ENCODE measurements at regions not wholly inside any gene's neighbourhood (a gene's known extent, or its start where the extent isn't known, plus 50 kb on each side); places are given as distances from the start of the nearest gene placed in this dataset.

GRCh38 chr10:35762311-35763030 lies 120.4 kb upstream of the FZD8 start:
- TF ChIP-seq CTCF (conservative IDR thresholded peaks at IDR 0.05; ENCODE audit: low read depth) = no peak
- ChIA-PET POLR2A (ENCODE audit: low non-redundant PET) (no interaction called here), CTCF (no interaction called here)
- no peak overlapping the region for H3K27ac ChIP-seq
- DNase-seq (ENCODE audit: low spot score) = no peak

- DNase-seq (ENCODE audit: low spot score) = no peak
- ChIA-PET CTCF (interaction anchor here (0.6 to 1.0 kb wide), 2 partner anchors 332 to 488 kb away, joined by 3 to 4 read pairs; no protein-coding TSS in a partner anchor), POLR2A (ENCODE audit: low non-redundant PET) (no interaction called here)
- no peak for TF ChIP-seq CTCF (conservative IDR thresholded peaks at IDR 0.05; ENCODE audit: low read depth)
- H3K27ac ChIP-seq = no peak overlapping the region
Observed at GRCh38 chr10:35758076-35758475, 116.0 kb upstream of the FZD8 start.

- ChIA-PET CTCF (interaction anchor here (0.5 kb wide), 1 partner anchor 27 kb away, joined by 4 read pairs; no protein-coding TSS in a partner anchor), POLR2A (ENCODE audit: low non-redundant PET) (no interaction called here)
- DNase-seq (ENCODE audit: low spot score) = no peak
- no peak overlapping the region for H3K27ac ChIP-seq
- TF ChIP-seq CTCF (conservative IDR thresholded peaks at IDR 0.05; ENCODE audit: low read depth) = no peak
Observed at GRCh38 chr10:35754519-35754918, 112.4 kb upstream of the FZD8 start.

GRCh38 chr10:35752469-35753461 lies 110.7 kb upstream of the FZD8 start:
- ChIA-PET CTCF (interaction anchor here (1.1 kb wide), 1 partner anchor 15 kb away, joined by 3 read pairs; no protein-coding TSS in a partner anchor), POLR2A (ENCODE audit: low non-redundant PET) (no interaction called here)
- no peak for DNase-seq (ENCODE audit: low spot score)
- TF ChIP-seq CTCF (conservative IDR thresholded peaks at IDR 0.05; ENCODE audit: low read depth) = no peak
- no peak overlapping the region for H3K27ac ChIP-seq

GRCh38 chr10:35751347-35751746 lies 109.3 kb upstream of the FZD8 start:
- no peak for DNase-seq (ENCODE audit: low spot score)
- POLR2A ChIA-PET (ENCODE audit: low non-redundant PET) = no interaction called here
- H3K27ac ChIP-seq = no peak overlapping the region
- CTCF ChIA-PET = interaction anchor here (0.7 kb wide), 1 partner anchor 46 kb away, joined by 4 read pairs; no protein-coding TSS in a partner anchor
- TF ChIP-seq CTCF (conservative IDR thresholded peaks at IDR 0.05; ENCODE audit: low read depth) = no peak

- no peak for DNase-seq (ENCODE audit: low spot score)
- H3K27ac ChIP-seq = no peak overlapping the region
- TF ChIP-seq CTCF (conservative IDR thresholded peaks at IDR 0.05; ENCODE audit: low read depth) = no peak
- POLR2A ChIA-PET (ENCODE audit: low non-redundant PET) = no interaction called here
- CTCF ChIA-PET = no interaction called here
Observed at GRCh38 chr10:35749230-35749629, 107.1 kb upstream of the FZD8 start.

Data from RWPE1 (cell line).